ENCODE measurements at regions not wholly inside any gene's neighbourhood (a gene's known extent, or its start where the extent isn't known, plus 50 kb on each side); places are given as distances from the start of the nearest gene placed in this dataset.

DNA sequence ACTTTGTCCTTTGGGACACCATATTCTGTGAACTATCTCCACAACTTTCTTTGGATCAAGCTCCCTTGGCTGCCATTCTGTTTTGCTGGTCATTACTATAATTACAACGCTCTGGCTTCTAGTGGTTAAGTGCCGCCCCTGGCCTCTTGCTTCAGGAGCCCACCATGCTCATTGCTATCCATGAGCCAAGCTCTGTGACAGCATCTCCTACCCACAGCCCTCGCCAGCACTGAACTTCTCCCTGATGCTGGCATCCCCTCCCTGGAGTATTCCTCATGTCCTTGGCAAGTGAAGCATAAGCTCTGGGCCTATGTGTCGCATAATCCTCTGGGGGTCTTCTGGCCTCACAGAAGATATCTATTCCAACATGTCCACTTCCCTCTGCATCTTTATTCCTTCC lies 60.6 kb upstream of the DHX40 start:
- Histone ChIP-seq H3K27ac (ENCODE audit: low read depth, low read length) (no peak overlapping the region), H4K20me1 (ENCODE audit: control insufficient read depth, insufficient read depth, low read depth, low read length) (no peaks in the 10 kb centered on the region), H3F3A (ENCODE audit: control insufficient read depth, insufficient read depth) (no peaks in the 10 kb centered on the region), H3K4me1 (ENCODE audit: control insufficient read depth, low read length) (no peaks in the 10 kb centered on the region), H3K27me3 (ENCODE audit: control insufficient read depth, low read length) (no peaks in the 10 kb centered on the region), H3K9me2 (replicated peaks; ENCODE audit: control insufficient read depth, low read length) (no peaks in the 10 kb centered on the region), H3K4me3 (ENCODE audit: low read length) (no peak overlapping the region), H3K79me2 (ENCODE audit: control insufficient read depth, low read length) (no peaks in the 10 kb centered on the region), H3K4me2 (ENCODE audit: low read length) (no peak overlapping the region), H3K36me3 (ENCODE audit: control insufficient read depth, low read length) (no peaks in the 10 kb centered on the region), H3K9me3 (ENCODE audit: control insufficient read depth, insufficient read depth, low read length) (no peaks in the 10 kb centered on the region)
- no peak for TF ChIP-seq EZH2phosphoT487 (IDR thresholded peaks at IDR 0.05; ENCODE audit: borderline replicate concordance, low read length)
- TF ChIP-seq, protein P1, sequence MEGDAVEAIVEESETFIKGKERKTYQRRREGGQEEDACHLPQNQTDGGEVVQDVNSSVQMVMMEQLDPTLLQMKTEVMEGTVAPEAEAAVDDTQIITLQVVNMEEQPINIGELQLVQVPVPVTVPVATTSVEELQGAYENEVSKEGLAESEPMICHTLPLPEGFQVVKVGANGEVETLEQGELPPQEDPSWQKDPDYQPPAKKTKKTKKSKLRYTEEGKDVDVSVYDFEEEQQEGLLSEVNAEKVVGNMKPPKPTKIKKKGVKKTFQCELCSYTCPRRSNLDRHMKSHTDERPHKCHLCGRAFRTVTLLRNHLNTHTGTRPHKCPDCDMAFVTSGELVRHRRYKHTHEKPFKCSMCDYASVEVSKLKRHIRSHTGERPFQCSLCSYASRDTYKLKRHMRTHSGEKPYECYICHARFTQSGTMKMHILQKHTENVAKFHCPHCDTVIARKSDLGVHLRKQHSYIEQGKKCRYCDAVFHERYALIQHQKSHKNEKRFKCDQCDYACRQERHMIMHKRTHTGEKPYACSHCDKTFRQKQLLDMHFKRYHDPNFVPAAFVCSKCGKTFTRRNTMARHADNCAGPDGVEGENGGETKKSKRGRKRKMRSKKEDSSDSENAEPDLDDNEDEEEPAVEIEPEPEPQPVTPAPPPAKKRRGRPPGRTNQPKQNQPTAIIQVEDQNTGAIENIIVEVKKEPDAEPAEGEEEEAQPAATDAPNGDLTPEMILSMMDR (IDR thresholded peaks at IDR 0.05; ENCODE audit: low read depth, low read length, poor library complexity, severe bottlenecking) = no peak

DNA sequence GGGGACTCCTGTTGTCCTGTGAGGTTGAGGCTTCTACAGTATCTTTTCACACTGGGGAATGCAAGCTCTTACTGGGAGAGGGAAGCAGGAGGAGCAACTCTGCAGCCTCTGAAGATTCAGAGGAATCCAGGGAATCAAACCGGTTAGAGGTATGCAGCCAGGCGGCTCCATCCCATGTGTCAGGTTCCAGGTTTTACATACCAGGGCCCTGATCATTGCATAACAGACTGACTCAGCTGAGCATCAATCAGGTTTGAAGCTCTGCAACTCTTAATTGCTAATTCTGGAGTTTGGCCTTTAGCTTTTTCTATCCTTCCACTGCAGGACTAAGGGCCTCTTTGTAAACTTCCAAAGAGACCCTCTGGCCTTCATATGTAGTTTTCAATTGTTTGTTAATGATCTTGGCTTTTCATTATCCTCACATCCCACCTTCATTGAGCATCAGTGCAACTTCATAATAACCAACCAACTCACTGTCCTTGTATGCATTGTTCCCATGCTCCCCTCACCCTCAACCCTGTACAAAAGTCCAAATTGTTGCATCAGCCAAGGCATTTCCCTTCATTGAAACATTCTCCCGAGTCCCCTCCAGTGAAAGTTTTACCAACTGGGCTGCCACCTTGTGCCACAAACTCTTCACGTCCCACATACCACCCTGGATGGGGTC lies 59.7 kb upstream of the DHX40 start:
- Histone ChIP-seq H3K9me3 (ENCODE audit: control insufficient read depth, insufficient read depth, low read length) (no peaks in the 10 kb centered on the region), H3F3A (ENCODE audit: control insufficient read depth, insufficient read depth) (no peaks in the 10 kb centered on the region), H3K79me2 (ENCODE audit: control insufficient read depth, low read length) (no peaks in the 10 kb centered on the region), H3K4me2 (ENCODE audit: low read length) (no peak overlapping the region), H3K27ac (ENCODE audit: low read depth, low read length) (no peak overlapping the region), H3K9me2 (replicated peaks; ENCODE audit: control insufficient read depth, low read length) (no peaks in the 10 kb centered on the region), H3K36me3 (ENCODE audit: control insufficient read depth, low read length) (no peaks in the 10 kb centered on the region), H3K4me1 (ENCODE audit: control insufficient read depth, low read length) (no peaks in the 10 kb centered on the region), H3K4me3 (ENCODE audit: low read length) (no peak overlapping the region), H4K20me1 (ENCODE audit: control insufficient read depth, insufficient read depth, low read depth, low read length) (no peaks in the 10 kb centered on the region), H3K27me3 (ENCODE audit: control insufficient read depth, low read length) (no peaks in the 10 kb centered on the region; the same call in 1 of the 2 replicates)
- no peak for TF ChIP-seq EZH2phosphoT487 (IDR thresholded peaks at IDR 0.05; ENCODE audit: borderline replicate concordance, low read length)
- TF ChIP-seq, protein P1 (IDR thresholded peaks at IDR 0.05; ENCODE audit: low read depth, low read length, poor library complexity, severe bottlenecking) = no peak

DNA sequence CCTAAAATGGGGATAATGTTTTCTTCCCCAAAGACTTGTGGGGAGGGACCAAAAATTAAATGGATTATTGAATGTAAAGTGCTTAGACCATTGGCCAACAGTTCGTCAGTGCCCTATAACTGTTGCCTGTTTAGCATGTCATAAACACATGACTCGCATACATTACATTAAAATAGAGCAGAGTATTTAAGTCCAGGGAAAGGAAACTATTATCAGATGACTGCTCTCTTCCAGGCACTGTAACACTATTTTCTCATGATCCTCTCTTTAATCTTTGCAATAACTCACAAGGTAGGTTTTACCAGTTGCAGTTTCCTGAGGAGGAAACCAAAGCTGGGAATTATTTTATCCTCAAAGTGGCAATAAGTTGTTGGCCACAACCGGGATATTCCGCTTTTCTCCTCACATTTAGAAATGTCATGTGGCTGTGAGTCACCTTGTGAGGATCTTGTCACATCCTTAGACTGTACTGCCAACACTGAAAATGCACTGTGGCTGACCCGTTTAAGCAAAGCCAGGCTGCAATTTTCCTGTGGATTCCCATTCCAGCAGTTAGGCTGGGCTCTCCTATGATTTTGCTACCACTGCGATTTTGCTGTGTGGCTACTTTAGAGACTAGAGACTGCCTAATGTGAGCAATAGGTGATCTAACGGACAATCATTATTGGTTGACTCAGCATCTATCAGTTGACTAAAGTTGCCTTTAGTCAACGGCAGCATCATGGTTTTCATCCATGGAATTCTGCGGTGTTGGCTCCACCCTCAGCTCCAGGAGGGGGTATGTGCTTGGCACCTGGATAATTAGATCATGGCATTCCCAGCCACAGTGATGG lies 58.3 kb upstream of the DHX40 start:
- no peaks in the 10 kb centered on the region for H3K36me3 ChIP-seq (ENCODE audit: control insufficient read depth, low read length)
- no peak overlapping the region for H3K4me2 ChIP-seq (ENCODE audit: low read length)
- no peaks in the 10 kb centered on the region for H3K9me2 ChIP-seq (replicated peaks; ENCODE audit: control insufficient read depth, low read length)
- no peak overlapping the region for H3K27ac ChIP-seq (ENCODE audit: low read depth, low read length)
- no peaks in the 10 kb centered on the region; the same call in 1 of the 2 replicates for H3K27me3 ChIP-seq (ENCODE audit: control insufficient read depth, low read length)
- no peak overlapping the region for H3K4me3 ChIP-seq (ENCODE audit: low read length)
- H3F3A ChIP-seq (ENCODE audit: control insufficient read depth, insufficient read depth) = no peaks in the 10 kb centered on the region
- H4K20me1 ChIP-seq (ENCODE audit: control insufficient read depth, insufficient read depth, low read depth, low read length) = no peaks in the 10 kb centered on the region
- no peaks in the 10 kb centered on the region for H3K9me3 ChIP-seq (ENCODE audit: control insufficient read depth, insufficient read depth, low read length)
- no peaks in the 10 kb centered on the region for H3K79me2 ChIP-seq (ENCODE audit: control insufficient read depth, low read length)
- no peaks in the 10 kb centered on the region for H3K4me1 ChIP-seq (ENCODE audit: control insufficient read depth, low read length)
- TF ChIP-seq EZH2phosphoT487 (IDR thresholded peaks at IDR 0.05; ENCODE audit: borderline replicate concordance, low read length) = no peak
- TF ChIP-seq, protein P1 (IDR thresholded peaks at IDR 0.05; ENCODE audit: low read depth, low read length, poor library complexity, severe bottlenecking) = no peak
